Upper lobe of right lung (tissue), 1 donor: ENCODE measurements at regions not wholly inside any gene's neighbourhood (a gene's known extent, or its start where the extent isn't known, plus 50 kb on each side); places are given as distances from the start of the nearest gene placed in this dataset.

Experiments used
- ATAC-seq: fragments of 200-7000 bp; cut with Tn5 transposase; one replicate; pipeline ENCODE4 v1.9.1; 2020; ENCODE audit warnings: mild to moderate bottlenecking, moderate library complexity
- DNase-seq: peaks from one replicate; pipeline ENCODE4 v3.0.0-alpha.2; 2020
- H3K27ac ChIP-seq: fragments of 200-600 bp; one replicate; pipeline ENCODE4 v1.8.0; 2022
- H3K27me3 ChIP-seq: fragments of 200-600 bp; one replicate; pipeline ENCODE4 v1.8.0; 2022; ENCODE audit warnings: mild to moderate bottlenecking
- H3K36me3 ChIP-seq: fragments of 200-600 bp; one replicate; pipeline ENCODE4 v1.8.0; 2022
- H3K4me1 ChIP-seq: fragments of 200-600 bp; one replicate; pipeline ENCODE4 v1.8.0; 2022
- H3K4me3 ChIP-seq: fragments of 200-600 bp; one replicate; pipeline ENCODE4 v1.8.0; 2022; ENCODE audit warnings: mild to moderate bottlenecking
- H3K9me3 ChIP-seq: fragments of 200-600 bp; one replicate; pipeline ENCODE4 v1.8.0; 2022
- intact Hi-C: fragments of 100-400 bp; cut with DNase I; formaldehyde crosslinking; loops from one replicate; pipeline ENCODE4 v1.11.0; 2022
- TF ChIP-seq, protein P1 (sequence below): fragments of 200-600 bp; IDR thresholded peaks from one replicate; pipeline ENCODE4 v1.8.0; 2022; ENCODE audit warnings: antibody characterized with exemption
- donor health status: DM: no; HTN: yes; CAD: no; lungs with severe emphysema.

DNA sequence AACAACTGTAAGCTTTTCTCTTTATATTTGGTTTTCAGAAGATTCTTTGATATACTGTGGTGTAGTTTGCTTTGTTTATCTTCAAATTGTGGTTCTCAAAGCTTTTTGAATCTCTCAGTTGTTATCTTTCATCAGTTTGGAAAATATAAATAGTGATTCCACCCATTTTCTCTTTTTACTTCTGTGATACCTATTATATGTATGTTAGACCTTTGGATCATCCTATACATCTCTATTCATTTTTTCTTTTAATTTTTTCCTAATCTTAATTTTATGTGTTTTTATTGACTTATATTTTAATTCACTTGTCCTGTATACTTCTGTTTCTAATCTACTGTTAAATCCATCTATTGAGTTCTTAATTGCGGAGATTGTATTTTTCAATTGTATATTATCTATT is 160.7 kb upstream of the COL8A1 start:
- intact Hi-C loops = no loop called here
- H3K36me3 ChIP-seq = no peaks in the 10 kb centered on the region
- TF ChIP-seq, protein P1, sequence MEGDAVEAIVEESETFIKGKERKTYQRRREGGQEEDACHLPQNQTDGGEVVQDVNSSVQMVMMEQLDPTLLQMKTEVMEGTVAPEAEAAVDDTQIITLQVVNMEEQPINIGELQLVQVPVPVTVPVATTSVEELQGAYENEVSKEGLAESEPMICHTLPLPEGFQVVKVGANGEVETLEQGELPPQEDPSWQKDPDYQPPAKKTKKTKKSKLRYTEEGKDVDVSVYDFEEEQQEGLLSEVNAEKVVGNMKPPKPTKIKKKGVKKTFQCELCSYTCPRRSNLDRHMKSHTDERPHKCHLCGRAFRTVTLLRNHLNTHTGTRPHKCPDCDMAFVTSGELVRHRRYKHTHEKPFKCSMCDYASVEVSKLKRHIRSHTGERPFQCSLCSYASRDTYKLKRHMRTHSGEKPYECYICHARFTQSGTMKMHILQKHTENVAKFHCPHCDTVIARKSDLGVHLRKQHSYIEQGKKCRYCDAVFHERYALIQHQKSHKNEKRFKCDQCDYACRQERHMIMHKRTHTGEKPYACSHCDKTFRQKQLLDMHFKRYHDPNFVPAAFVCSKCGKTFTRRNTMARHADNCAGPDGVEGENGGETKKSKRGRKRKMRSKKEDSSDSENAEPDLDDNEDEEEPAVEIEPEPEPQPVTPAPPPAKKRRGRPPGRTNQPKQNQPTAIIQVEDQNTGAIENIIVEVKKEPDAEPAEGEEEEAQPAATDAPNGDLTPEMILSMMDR = no peak
- no peak for DNase-seq
- no peaks in the 10 kb centered on the region for H3K27me3 ChIP-seq
- H3K4me1 ChIP-seq = no peaks in the 10 kb centered on the region
- no peaks in the 10 kb centered on the region for H3K9me3 ChIP-seq
- no peak overlapping the region for H3K4me3 ChIP-seq
- no peak overlapping the region for H3K27ac ChIP-seq
- no peak for ATAC-seq

DNA sequence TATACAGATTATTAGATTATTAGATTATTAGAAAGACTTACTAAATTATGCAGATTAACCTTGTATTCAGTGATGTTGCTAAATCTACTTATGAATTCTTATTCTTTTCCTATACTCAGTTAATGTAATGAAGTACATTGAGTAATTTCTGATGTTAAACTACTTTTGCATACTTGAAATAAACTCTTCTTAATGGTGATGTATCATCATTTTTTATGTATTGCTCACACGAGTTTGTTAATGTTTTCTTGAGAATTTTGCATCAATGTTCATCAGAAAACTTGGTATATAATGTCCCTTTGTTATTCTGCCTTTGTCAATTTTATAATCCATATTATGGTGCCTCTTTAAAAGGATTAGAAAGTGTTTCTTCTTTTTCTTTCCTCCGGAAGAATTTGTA is 163.2 kb upstream of the COL8A1 start:
- TF ChIP-seq, protein P1 = no peak
- ATAC-seq (no peak), DNase-seq (no peak)
- H3K27ac ChIP-seq = no peak overlapping the region
- no peak overlapping the region for H3K4me3 ChIP-seq
- no peaks in the 10 kb centered on the region for H3K4me1 ChIP-seq
- no peaks in the 10 kb centered on the region for H3K36me3 ChIP-seq
- intact Hi-C loops = no loop called here
- H3K9me3 ChIP-seq = no peaks in the 10 kb centered on the region
- H3K27me3 ChIP-seq = no peaks in the 10 kb centered on the region

DNA sequence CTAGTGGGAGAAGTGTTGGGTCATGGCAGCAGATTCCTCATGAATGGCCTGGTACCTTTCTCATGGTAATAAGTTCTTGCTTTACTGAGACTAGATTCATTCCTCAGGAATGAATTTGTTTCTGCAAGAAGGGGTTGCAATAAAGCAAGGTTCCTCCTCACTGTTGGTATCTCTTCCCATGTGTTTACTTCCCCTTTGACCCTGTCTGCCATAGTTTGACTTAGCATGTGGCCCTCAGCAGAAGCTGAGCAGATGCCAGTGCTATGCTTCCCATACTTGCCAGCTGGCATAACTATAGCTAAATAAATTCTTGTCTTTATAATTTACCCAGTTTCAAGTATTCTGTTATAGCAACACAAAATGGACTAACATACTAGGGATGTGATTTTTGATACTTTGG is 163.6 kb upstream of the COL8A1 start:
- no peaks in the 10 kb centered on the region for H3K4me1 ChIP-seq
- H3K4me3 ChIP-seq = no peak overlapping the region
- H3K36me3 ChIP-seq = no peaks in the 10 kb centered on the region
- TF ChIP-seq, protein P1 = no peak
- H3K27me3 ChIP-seq = no peaks in the 10 kb centered on the region
- ATAC-seq = no peak
- no peak overlapping the region for H3K27ac ChIP-seq
- no peak for DNase-seq
- intact Hi-C loops = no loop called here
- H3K9me3 ChIP-seq = no peaks in the 10 kb centered on the region

DNA sequence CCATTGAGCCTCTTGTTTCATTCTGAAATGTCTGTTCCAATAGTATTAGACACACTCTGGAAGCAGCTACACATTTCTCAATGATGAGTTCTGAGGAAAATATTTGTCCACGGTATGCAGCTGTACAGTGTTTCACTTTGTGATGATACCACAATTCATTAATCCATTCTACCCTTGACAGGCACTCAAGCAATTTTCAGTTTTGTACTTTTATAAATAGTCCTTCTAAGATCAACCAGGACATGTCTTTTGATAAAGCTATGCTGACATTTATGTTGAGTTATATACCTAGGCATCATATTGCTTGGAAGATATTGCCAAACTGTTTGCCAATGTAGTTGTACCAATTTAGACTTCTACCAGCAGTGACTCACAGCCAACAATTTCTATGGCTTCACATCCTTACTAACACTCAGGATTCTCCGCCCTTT is 165.1 kb upstream of the COL8A1 start:
- no peaks in the 10 kb centered on the region for H3K27me3 ChIP-seq
- no peaks in the 10 kb centered on the region for H3K9me3 ChIP-seq
- ATAC-seq = no peak
- no peak for DNase-seq
- H3K4me1 ChIP-seq = no peaks in the 10 kb centered on the region
- H3K4me3 ChIP-seq = no peak overlapping the region
- no peak overlapping the region for H3K27ac ChIP-seq
- intact Hi-C loops = no loop called here
- TF ChIP-seq, protein P1 = no peak
- H3K36me3 ChIP-seq = no peaks in the 10 kb centered on the region

DNA sequence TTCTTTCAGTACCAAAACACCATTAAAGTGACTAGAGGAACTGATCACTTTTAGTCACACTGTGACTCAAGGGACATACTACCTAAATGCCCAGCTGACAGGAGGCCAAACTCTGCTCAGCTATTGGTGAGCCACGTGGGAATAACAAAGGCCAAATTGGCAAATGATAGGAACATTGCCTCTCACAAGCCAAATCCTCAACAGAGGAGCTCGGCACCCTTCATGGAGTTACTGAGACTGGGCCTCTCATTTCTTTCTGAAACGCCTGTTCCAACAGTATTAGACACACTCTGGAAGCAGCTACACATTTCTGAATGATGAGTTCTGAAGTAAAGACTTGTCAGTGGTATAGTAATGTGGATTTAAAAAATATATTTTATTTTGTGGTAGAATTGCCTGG is 166.0 kb upstream of the COL8A1 start:
- intact Hi-C loops = no loop called here
- no peak overlapping the region for H3K27ac ChIP-seq
- DNase-seq (no peak), ATAC-seq (no peak)
- H3K9me3 ChIP-seq = no peaks in the 10 kb centered on the region
- H3K36me3 ChIP-seq = no peaks in the 10 kb centered on the region
- H3K27me3 ChIP-seq = no peaks in the 10 kb centered on the region
- H3K4me3 ChIP-seq = no peak overlapping the region
- TF ChIP-seq, protein P1 = no peak
- H3K4me1 ChIP-seq = no peaks in the 10 kb centered on the region
